ENCODE measurements at regions not wholly inside any gene's neighbourhood (a gene's known extent, or its start where the extent isn't known, plus 50 kb on each side); places are given as distances from the start of the nearest gene placed in this dataset.

DNA sequence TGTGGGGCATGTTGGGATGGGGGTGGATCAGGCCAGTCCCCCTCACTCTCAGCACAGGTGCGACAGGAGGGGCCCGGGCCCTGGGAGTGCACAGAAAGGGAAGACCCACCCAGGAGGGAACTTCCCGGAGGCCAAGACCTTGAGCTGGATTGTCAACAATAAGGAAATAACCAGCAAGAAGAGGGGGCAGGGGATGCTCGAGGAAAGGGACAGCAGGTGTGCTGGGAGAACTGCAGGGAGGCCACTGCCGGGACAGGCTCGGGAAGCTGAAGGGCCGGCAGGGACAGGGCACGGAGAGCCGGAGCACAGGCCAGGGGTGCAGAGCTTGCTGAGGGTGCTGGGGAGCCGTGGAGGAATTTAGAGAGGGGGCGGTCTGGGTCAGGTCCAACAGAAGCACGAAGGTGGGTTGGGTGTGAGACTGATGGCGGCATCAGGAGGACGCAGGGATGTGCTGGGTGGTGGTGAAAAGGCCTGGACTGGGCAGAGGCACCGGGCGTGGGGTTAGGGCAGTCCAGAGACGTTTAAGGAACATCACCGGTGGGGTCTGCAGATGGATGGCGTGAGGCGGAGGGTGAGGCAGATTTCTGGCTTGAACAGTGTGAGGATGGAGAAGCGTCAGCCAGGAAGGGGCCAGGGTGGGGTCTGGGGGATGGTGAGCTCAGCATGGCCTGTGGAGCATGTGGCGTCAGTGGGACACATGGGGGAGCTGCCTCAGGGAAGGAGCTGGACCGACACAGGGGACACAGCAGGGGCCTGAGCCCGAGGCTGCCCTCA is 54.8 kb downstream of the ADRA2C start:
- TF ChIP-seq, protein P1, sequence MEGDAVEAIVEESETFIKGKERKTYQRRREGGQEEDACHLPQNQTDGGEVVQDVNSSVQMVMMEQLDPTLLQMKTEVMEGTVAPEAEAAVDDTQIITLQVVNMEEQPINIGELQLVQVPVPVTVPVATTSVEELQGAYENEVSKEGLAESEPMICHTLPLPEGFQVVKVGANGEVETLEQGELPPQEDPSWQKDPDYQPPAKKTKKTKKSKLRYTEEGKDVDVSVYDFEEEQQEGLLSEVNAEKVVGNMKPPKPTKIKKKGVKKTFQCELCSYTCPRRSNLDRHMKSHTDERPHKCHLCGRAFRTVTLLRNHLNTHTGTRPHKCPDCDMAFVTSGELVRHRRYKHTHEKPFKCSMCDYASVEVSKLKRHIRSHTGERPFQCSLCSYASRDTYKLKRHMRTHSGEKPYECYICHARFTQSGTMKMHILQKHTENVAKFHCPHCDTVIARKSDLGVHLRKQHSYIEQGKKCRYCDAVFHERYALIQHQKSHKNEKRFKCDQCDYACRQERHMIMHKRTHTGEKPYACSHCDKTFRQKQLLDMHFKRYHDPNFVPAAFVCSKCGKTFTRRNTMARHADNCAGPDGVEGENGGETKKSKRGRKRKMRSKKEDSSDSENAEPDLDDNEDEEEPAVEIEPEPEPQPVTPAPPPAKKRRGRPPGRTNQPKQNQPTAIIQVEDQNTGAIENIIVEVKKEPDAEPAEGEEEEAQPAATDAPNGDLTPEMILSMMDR (IDR thresholded peaks at IDR 0.05): no peak
- TF ChIP-seq YY1 (IDR thresholded peaks at IDR 0.05; ENCODE audit: low read depth) (no peak), RFX5 (IDR thresholded peaks at IDR 0.05; ENCODE audit: low read length) (no peak), EZH2phosphoT487 (IDR thresholded peaks at IDR 0.05; ENCODE audit: borderline replicate concordance, low read depth) (no peak), CHD2 (IDR thresholded peaks at IDR 0.05; ENCODE audit: low read length, partially characterized antibody) (no peak)
- TF ChIP-seq, protein P2, sequence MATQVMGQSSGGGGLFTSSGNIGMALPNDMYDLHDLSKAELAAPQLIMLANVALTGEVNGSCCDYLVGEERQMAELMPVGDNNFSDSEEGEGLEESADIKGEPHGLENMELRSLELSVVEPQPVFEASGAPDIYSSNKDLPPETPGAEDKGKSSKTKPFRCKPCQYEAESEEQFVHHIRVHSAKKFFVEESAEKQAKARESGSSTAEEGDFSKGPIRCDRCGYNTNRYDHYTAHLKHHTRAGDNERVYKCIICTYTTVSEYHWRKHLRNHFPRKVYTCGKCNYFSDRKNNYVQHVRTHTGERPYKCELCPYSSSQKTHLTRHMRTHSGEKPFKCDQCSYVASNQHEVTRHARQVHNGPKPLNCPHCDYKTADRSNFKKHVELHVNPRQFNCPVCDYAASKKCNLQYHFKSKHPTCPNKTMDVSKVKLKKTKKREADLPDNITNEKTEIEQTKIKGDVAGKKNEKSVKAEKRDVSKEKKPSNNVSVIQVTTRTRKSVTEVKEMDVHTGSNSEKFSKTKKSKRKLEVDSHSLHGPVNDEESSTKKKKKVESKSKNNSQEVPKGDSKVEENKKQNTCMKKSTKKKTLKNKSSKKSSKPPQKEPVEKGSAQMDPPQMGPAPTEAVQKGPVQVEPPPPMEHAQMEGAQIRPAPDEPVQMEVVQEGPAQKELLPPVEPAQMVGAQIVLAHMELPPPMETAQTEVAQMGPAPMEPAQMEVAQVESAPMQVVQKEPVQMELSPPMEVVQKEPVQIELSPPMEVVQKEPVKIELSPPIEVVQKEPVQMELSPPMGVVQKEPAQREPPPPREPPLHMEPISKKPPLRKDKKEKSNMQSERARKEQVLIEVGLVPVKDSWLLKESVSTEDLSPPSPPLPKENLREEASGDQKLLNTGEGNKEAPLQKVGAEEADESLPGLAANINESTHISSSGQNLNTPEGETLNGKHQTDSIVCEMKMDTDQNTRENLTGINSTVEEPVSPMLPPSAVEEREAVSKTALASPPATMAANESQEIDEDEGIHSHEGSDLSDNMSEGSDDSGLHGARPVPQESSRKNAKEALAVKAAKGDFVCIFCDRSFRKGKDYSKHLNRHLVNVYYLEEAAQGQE (IDR thresholded peaks at IDR 0.05; ENCODE audit: low read depth, low read length): no peak
